BLaER1 treated with 17β-estradiol and CSF1 and Interleukin-3, amounts not matched to agents 10 nM and 100 nM (cell line): ENCODE measurements at regions not wholly inside any gene's neighbourhood (a gene's known extent, or its start where the extent isn't known, plus 50 kb on each side); places are given as distances from the start of the nearest gene placed in this dataset.

Source experiments
- H3K27ac ChIP-seq, 11 experiments: shearing (Covaris generic); formaldehyde crosslinking; 2 replicates each; pipeline ENCODE4 v1.8.1; 2022
- H3K27me3 ChIP-seq, 11 experiments: shearing (Covaris generic); formaldehyde crosslinking; 2 replicates each; pipeline ENCODE4 v1.8.1; 2022
- H3K36me3 ChIP-seq, 11 experiments: shearing (Covaris generic); formaldehyde crosslinking; 2 replicates each; pipeline ENCODE4 v1.8.1; 2022
- H3K4me1 ChIP-seq, 10 experiments: shearing (Covaris generic); formaldehyde crosslinking; 2 replicates each; pipeline ENCODE4 v1.8.1; 2022
- H3K4me2 ChIP-seq, 11 experiments: shearing (Covaris generic); formaldehyde crosslinking; 2 replicates each; pipeline ENCODE4 v1.8.1; 2022
- H3K4me3 ChIP-seq, 10 experiments: shearing (Covaris generic); formaldehyde crosslinking; 2 replicates each; pipeline ENCODE4 v1.8.1; 2022
- H3K9ac ChIP-seq, 11 experiments: shearing (Covaris generic); formaldehyde crosslinking; 2 replicates each; pipeline ENCODE4 v1.8.1; 2022
- H3K9me3 ChIP-seq, 11 experiments: shearing (Covaris generic); formaldehyde crosslinking; replicated peaks in 1 of 11; 2 replicates each; pipeline ENCODE4 v1.8.1; 2022
- H4K20me1 ChIP-seq, 11 experiments: shearing (Covaris generic); formaldehyde crosslinking; 2 replicates each; pipeline ENCODE4 v1.8.1; 2022
- Cebpa-rat ChIP-seq, 11 experiments: shearing (Covaris generic); IDR thresholded peaks; 2 replicates each; pipeline ENCODE4 v1.8.1; 2022

DNA sequence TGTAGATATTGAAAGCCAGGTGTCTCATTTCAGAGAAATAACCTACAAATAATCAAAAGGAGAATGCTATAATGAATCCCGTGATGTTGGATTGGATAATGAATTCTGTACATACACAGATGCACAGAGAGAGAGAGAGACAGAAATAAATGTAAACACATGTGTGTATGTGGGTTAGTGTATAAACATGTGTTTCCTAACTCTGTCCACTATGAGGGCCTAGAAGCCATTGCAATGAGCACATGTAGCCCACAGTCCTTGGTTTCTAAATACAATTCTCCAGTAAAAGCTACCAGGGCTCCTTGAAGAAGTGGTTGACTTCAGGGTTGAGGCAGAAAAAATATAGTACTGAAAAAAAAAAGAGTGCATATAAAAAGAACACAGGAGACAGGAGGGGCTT is 109.5 kb downstream of the INHBB start:
- Histone ChIP-seq H3K27ac (no peak overlapping the region), H3K4me1 (no peaks in the 10 kb centered on the region), H3K4me2 (no peak overlapping the region), H3K4me3 (no peak overlapping the region), H3K9ac (no peak overlapping the region), H3K36me3 (no peaks in the 10 kb centered on the region), H3K9me3 (peaks cover 28 to 38% (median 36%) of the 10 kb centered on the region in 11 experiments), H4K20me1 (no peaks in the 10 kb centered on the region), H3K27me3 (no peaks in the 10 kb centered on the region)
- TF ChIP-seq Cebpa-rat (IDR thresholded peaks at IDR 0.05): no peak

DNA sequence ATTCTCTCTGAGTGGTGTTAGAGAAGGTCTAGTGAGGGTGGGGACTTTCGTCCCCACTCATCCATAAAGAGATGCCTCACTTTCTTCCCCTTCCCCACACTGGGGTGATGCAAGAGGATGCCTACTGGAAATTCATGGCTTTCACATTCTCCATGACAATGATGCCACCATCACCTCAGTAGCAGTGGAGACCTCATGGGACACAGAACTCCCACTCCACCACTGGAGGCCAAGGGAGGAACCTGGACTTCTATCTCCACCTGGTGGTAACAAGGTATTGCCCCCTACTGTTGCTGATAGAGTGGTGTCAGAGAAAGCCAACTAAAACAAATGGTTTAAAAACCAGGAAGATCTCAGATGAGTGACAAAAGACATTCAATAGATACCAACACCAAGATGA is 110.9 kb downstream of the INHBB start:
- Histone ChIP-seq H3K36me3 (no peaks in the 10 kb centered on the region), H3K4me1 (no peaks in the 10 kb centered on the region), H3K9ac (no peak overlapping the region), H3K9me3 (peaks cover 28 to 38% (median 36%) of the 10 kb centered on the region in 11 experiments), H4K20me1 (no peaks in the 10 kb centered on the region), H3K27ac (no peak overlapping the region), H3K4me3 (no peak overlapping the region), H3K4me2 (no peak overlapping the region), H3K27me3 (no peaks in the 10 kb centered on the region)
- no peak for TF ChIP-seq Cebpa-rat (IDR thresholded peaks at IDR 0.05)

DNA sequence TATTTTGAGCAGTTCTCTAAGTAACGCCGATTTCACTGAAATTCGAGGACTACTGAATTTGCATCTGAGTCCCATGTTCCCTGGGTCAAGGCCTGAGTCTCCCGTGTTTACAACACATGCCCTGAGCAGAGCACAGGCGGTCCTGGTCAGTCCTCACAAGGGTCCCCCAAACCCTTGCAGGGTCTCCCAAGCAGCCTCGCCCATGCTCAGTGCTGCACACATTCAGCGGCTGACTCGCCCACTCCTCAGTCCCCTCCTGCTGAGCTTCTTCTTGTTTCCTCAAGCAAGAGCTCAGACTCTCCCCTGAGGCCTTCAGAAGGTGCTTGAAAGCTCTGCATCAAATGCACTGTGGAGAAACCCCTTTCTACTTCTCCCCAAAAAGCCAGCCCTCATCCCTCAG is 114.6 kb downstream of the INHBB start:
- Histone ChIP-seq H3K27me3 (no peaks in the 10 kb centered on the region), H3K4me1 (no peaks in the 10 kb centered on the region), H4K20me1 (no peaks in the 10 kb centered on the region), H3K9me3 (peaks cover 28 to 38% (median 36%) of the 10 kb centered on the region in 11 experiments), H3K9ac (no peak overlapping the region), H3K36me3 (no peaks in the 10 kb centered on the region), H3K4me2 (no peak overlapping the region), H3K27ac (no peak overlapping the region), H3K4me3 (no peak overlapping the region)
- TF ChIP-seq Cebpa-rat (IDR thresholded peaks at IDR 0.05): no peak

DNA sequence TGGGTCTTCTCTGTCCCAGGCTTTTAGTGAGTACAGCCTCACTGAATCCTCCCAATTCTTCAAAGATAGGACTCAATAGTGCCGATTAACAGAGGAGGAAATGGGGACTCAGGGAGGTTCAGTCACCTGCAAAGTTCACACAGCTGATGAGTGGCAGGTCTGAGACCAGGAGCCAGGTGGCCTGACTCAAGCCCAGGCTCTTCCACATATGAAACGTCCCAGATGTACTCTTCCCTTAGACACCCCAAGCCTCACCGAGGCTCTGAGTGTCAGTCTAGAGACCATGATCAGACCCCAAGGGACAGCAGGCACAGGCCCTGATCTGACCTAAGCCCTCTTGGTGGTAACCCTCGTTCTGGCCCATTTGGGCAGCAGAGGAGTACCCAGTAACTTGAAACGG is 115.2 kb downstream of the INHBB start:
- H3K4me3 ChIP-seq: no peak overlapping the region
- H4K20me1 ChIP-seq: no peaks in the 10 kb centered on the region
- H3K9ac ChIP-seq: no peak overlapping the region
- no peak overlapping the region for H3K27ac ChIP-seq
- no peaks in the 10 kb centered on the region for H3K4me1 ChIP-seq
- H3K27me3 ChIP-seq: no peaks in the 10 kb centered on the region
- peaks cover 28 to 38% (median 36%) of the 10 kb centered on the region in 11 experiments for H3K9me3 ChIP-seq
- H3K36me3 ChIP-seq: no peaks in the 10 kb centered on the region
- TF ChIP-seq Cebpa-rat (IDR thresholded peaks at IDR 0.05): no peak
- no peak overlapping the region for H3K4me2 ChIP-seq

DNA sequence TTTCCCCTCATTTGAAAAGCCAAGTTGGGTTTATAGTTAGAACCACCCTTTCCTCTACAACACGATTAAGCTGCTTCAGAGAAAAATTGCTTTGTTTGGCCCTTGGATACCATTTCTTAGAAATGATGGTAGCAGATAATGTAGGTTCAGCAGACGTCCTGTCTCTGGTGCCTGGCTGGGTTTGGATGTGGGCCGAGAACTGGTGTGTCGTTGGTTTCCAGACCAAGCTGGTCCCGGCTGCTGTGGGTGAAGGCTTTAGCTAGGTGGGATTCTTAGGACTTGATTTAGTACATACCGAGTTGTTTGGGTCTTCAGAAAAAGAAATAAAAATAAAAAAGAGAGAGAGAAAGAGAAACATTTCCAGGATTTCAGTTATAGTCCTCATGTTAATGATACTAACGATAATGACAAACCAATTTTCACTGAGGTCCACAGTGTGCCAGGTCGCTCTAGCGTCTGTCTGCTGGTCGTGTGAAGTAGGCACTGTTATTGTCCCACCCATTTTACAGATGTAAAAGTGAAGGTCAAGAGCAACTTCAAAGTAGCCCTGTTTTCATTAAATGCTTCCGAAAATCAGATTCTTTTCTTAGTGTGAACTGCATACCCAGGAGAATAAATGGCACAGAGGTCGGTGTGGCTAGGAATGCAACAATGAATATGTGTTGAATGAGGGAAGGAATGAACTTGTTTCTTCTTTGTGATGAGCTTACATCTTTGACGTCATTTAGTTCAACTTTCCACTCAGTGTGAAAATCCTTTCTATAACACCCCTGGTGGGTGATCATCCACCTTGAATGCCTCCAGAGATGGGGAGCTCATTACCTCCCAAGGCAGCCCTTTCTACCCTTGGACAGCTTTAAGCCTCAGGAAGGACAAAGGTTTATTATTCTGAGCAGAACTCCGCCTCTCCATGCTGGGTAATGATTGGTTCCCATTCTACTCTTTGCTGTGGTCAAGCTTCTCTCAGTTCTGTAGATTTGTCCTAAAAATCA is 115.9 kb downstream of the INHBB start:
- Histone ChIP-seq H3K27ac (no peak overlapping the region), H3K36me3 (no peaks in the 10 kb centered on the region), H3K4me2 (no peak overlapping the region), H3K9ac (no peak overlapping the region), H3K9me3 (peaks cover 24 to 33% (median 32%) of the 10 kb centered on the region in 11 experiments), H4K20me1 (no peaks in the 10 kb centered on the region), H3K27me3 (no peaks in the 10 kb centered on the region), H3K4me1 (no peaks in the 10 kb centered on the region), H3K4me3 (no peak overlapping the region)
- TF ChIP-seq Cebpa-rat (IDR thresholded peaks at IDR 0.05): no peak

DNA sequence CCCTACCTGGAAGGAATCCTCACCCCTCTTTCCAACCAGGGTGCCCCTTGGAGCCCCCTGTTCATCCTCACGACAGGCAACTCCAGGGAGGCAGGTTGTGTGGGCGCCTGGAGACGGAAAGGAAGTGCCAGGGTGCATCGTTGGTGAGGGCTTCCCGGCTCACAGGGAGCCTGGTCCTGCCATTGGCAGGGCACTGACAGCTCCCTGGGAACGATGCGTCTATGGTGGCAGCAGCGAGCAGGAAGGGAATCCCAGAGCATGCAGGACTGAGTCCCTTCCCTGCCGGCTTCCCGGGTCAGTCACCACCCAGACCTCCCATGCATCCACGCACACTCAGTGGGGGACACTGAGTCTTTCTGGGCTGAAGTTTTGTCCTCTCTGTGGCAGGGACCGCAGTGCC is 117.6 kb downstream of the INHBB start:
- Histone ChIP-seq H3K4me3 (no peak overlapping the region), H3K27me3 (no peaks in the 10 kb centered on the region), H4K20me1 (no peaks in the 10 kb centered on the region), H3K27ac (no peak overlapping the region), H3K36me3 (no peaks in the 10 kb centered on the region), H3K4me1 (peaks cover 0 to 11% (median 7%) of the 10 kb centered on the region in 10 experiments; a peak in 9 of 20 replicates), H3K9ac (no peak overlapping the region), H3K9me3 (peaks cover 7 to 16% (median 15%) of the 10 kb centered on the region in 11 experiments; a peak in 18 of 22 replicates), H3K4me2 (no peak overlapping the region)
- no peak for TF ChIP-seq Cebpa-rat (IDR thresholded peaks at IDR 0.05)

DNA sequence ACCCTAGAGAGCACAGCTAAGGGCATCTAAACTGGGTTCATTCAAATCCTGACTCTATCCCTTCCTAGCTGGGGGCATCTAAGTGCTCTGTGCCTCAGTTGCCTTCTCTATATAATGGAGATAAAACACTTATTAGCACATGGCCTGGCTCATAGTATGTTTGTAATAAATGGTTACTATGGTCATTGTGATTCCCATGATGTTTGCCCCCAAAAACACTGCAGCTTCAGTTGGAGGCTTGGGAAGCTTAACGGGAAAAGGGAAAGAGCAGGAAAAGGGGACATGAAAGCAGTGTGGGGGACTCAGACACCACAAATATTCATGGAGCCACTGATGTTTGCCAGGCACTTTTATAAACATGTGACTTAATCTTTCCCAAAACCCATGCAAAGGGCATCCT is 118.1 kb downstream of the INHBB start:
- Histone ChIP-seq H3K9ac (no peak overlapping the region), H3K4me1 (peaks cover 0 to 11% (median 7%) of the 10 kb centered on the region in 10 experiments; a peak in 9 of 20 replicates), H3K4me2 (no peak overlapping the region), H3K36me3 (no peaks in the 10 kb centered on the region), H3K27me3 (no peaks in the 10 kb centered on the region), H3K27ac (no peak overlapping the region), H3K9me3 (peaks cover 3 to 12% (median 10%) of the 10 kb centered on the region in 11 experiments; a peak in 17 of 22 replicates), H4K20me1 (no peaks in the 10 kb centered on the region), H3K4me3 (no peak overlapping the region)
- TF ChIP-seq Cebpa-rat (IDR thresholded peaks at IDR 0.05): no peak

DNA sequence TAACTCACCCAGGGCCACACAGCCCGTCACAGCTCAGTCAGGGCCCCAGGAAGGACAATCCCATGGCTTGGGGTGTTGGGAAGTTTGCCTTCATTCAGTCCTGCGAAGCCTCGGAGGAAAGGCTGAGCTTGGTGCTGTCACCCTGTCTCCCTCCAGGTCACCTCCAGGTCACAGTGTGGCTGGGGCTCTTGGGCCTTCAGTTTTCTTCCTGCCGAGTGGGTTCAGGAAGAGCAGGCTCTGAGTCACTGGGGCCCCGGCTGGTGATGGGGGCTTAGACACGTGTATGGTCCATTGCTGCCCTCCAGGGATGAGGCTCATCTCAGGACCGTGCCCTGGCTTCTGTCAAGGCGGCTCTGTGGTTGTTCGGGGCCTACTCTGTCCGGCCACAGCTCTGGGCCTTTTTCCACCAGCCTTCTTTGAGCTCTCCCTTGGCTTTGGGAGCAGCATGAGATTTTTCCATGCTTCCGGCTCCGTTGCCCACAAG is 118.6 kb downstream of the INHBB start:
- Histone ChIP-seq H3K9ac (no peak overlapping the region), H3K4me3 (no peak overlapping the region), H3K4me2 (no peak overlapping the region), H3K4me1 (peaks cover 0 to 13% (median 7%) of the 10 kb centered on the region in 10 experiments; a peak in 10 of 20 replicates), H3K27ac (no peak overlapping the region), H3K9me3 (peaks cover 0 to 7% (median 5%) of the 10 kb centered on the region in 11 experiments; a peak in 15 of 22 replicates), H3K27me3 (no peaks in the 10 kb centered on the region), H4K20me1 (no peaks in the 10 kb centered on the region), H3K36me3 (no peaks in the 10 kb centered on the region)
- no peak for TF ChIP-seq Cebpa-rat (IDR thresholded peaks at IDR 0.05)

DNA sequence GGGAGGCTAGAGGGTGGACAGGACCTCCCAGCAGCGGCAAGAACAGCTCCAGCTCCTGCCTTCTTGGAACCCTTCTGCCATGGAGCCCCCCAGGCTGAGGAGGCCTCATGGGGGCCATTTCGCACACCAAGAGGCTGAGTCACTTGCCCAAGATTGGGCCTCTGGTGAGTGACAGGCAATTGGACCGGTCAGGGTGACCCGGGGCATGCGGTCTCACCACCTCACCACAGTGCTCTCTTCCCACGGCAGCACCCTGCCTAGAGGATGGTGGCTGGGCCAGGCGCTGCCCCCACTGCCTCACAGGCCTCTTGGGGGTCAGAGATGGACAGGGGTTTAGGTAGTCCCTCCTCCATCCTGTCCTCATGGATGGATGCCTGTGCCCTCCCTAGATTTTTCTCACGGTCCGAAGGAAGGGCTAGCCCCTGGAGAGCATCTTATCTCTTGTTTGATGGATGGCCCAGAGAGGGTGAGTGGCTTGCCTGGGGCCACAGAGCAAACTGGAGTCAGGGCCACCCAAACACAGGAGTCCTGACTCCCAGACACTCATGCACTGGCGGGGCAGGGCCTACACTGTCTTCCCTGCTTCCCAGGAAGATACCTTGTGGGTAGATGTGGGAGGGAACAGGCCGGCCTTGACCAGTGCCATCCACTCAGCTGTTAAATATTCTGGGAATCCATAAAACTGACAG is 119.2 kb downstream of the INHBB start:
- no peak for TF ChIP-seq Cebpa-rat (IDR thresholded peaks at IDR 0.05)
- 0 out of 22 replicates have a peak, but pooled peaks cover 0 to under 1% (median 0%) of the 10 kb centered on the region in 11 experiments for H3K9me3 ChIP-seq
- H3K27ac ChIP-seq: no peak overlapping the region
- H3K4me2 ChIP-seq: no peak overlapping the region
- H3K9ac ChIP-seq: no peak overlapping the region
- H3K4me3 ChIP-seq: no peak overlapping the region
- H3K4me1 ChIP-seq: peaks cover 2 to 15% (median 8%) of the 10 kb centered on the region in 10 experiments; a peak in 16 of 20 replicates
- no peaks in the 10 kb centered on the region for H3K36me3 ChIP-seq
- H3K27me3 ChIP-seq: no peaks in the 10 kb centered on the region
- H4K20me1 ChIP-seq: no peaks in the 10 kb centered on the region
